Skin of body (tissue), 1 donor: ENCODE measurements at regions not wholly inside any gene's neighbourhood (a gene's known extent, or its start where the extent isn't known, plus 50 kb on each side); places are given as distances from the start of the nearest gene placed in this dataset.

Experiments
- DNase-seq: peaks from one replicate; lab custom pipeline; 2025; lab: John Stamatoyannopoulos, UW

- no peak for DNase-seq
Observed at GRCh38 chr21:43348170-43348766, 78.7 kb downstream of the SIK1 start.

GRCh38 chr21:43347461-43348169 lies 79.3 kb downstream of the SIK1 start:
- DNase-seq: no peak

GRCh38 chr21:43346551-43346950 lies 80.4 kb downstream of the SIK1 start:
- no peak for DNase-seq

GRCh38 chr21:43345746-43346409 lies 81.1 kb downstream of the SIK1 start:
- no peak for DNase-seq

- no peak for DNase-seq
Observed at GRCh38 chr21:43345046-43345745, 81.7 kb downstream of the SIK1 start.

GRCh38 chr21:43343992-43344886 lies 82.7 kb downstream of the SIK1 start:
- no peak for DNase-seq

GRCh38 chr21:43343095-43343991 lies 83.6 kb downstream of the SIK1 start:
- no peak for DNase-seq

- no peak for DNase-seq
Observed at GRCh38 chr21:43342301-43342881, 84.5 kb downstream of the SIK1 start.

- DNase-seq: no peak
Observed at GRCh38 chr21:43341378-43342161, 85.4 kb downstream of the SIK1 start.

GRCh38 chr21:43340491-43341377 lies 86.2 kb downstream of the SIK1 start:
- no peak for DNase-seq

GRCh38 chr21:43339668-43340067 lies 87.3 kb downstream of the SIK1 start:
- DNase-seq: no peak

GRCh38 chr21:43338951-43339350 lies 88.0 kb downstream of the SIK1 start:
- DNase-seq: no peak

GRCh38 chr21:43337901-43338655 lies 88.9 kb downstream of the SIK1 start:
- DNase-seq: no peak

GRCh38 chr21:43335119-43335518 lies 91.8 kb downstream of the SIK1 start:
- DNase-seq: no peak

- DNase-seq: no peak
Observed at GRCh38 chr21:43334214-43334958, 92.5 kb downstream of the SIK1 start.

GRCh38 chr21:43333298-43334062 lies 93.5 kb downstream of the SIK1 start:
- DNase-seq: peak; percentile 30
